ENCODE measurements at regions not wholly inside any gene's neighbourhood (a gene's known extent, or its start where the extent isn't known, plus 50 kb on each side); places are given as distances from the start of the nearest gene placed in this dataset.

DNA sequence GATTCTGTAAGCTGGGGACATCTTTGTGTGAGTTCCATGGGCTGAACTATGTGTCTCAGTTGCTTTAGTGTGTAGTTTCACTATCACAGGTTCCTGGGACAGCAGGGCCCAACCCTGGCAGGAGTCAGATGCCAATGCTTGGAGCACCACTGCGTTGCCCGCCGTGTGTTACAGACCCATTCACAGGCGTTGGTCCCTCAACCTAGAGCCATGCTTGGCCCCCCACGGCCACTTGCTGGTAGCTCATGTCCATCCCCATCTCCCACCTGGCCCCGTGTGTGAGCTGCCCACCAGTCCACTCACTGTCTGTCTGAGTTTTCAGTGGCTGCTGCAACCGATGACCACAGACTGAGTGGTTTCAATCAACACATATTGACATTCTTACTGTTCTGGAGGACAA, 546.9 kb downstream of the TCERG1L start:
- no peak overlapping the region for H3K4me3 ChIP-seq
- H3K27ac ChIP-seq, result no peak overlapping the region
- TF ChIP-seq, protein P1, sequence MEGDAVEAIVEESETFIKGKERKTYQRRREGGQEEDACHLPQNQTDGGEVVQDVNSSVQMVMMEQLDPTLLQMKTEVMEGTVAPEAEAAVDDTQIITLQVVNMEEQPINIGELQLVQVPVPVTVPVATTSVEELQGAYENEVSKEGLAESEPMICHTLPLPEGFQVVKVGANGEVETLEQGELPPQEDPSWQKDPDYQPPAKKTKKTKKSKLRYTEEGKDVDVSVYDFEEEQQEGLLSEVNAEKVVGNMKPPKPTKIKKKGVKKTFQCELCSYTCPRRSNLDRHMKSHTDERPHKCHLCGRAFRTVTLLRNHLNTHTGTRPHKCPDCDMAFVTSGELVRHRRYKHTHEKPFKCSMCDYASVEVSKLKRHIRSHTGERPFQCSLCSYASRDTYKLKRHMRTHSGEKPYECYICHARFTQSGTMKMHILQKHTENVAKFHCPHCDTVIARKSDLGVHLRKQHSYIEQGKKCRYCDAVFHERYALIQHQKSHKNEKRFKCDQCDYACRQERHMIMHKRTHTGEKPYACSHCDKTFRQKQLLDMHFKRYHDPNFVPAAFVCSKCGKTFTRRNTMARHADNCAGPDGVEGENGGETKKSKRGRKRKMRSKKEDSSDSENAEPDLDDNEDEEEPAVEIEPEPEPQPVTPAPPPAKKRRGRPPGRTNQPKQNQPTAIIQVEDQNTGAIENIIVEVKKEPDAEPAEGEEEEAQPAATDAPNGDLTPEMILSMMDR (IDR thresholded peaks at IDR 0.05), result no peak
- TF ChIP-seq EP300 (IDR thresholded peaks at IDR 0.05) (no peak), POLR2A (IDR thresholded peaks at IDR 0.05) (no peak)
- DNase-seq (ENCODE audit: low spot score in 2 of 2), result no peak
- H3K36me3 ChIP-seq, result no peaks in the 10 kb centered on the region
- H3K9me3 ChIP-seq, result peaks cover 0 to 58% (median 0%) of the 10 kb centered on the region in 4 donors
- H3K27me3 ChIP-seq, result no peaks in the 10 kb centered on the region
- 70 to 84% methylated on average over 4 to 5 of the region's 7 CpGs for whole genome bisulfite sequencing, 2 donors
- H3K4me1 ChIP-seq, result no peaks in the 10 kb centered on the region

DNA sequence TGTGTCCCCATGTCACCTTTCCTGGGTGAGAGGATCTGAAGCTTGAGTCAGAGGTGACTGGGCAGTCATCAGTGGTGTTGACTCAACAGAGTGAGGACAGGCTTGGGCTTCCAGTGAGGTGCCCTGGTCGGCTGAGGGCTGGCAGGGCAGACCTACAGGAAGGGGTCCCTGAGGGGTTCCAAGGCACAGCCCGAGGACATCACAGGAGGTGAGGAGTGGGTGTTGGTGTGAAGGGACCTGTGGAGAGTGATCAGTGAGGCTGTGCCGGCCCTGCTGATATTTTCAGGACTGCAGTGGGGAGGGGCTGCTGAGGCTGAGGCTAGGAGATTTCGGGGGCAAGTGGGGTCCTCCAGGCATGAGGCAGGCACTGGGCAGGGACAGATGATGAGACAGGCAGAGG, 545.5 kb downstream of the TCERG1L start:
- Histone ChIP-seq H3K27me3 (no peaks in the 10 kb centered on the region), H3K27ac (no peak overlapping the region), H3K9me3 (peaks cover 0 to 58% (median 0%) of the 10 kb centered on the region in 4 donors), H3K4me3 (no peak overlapping the region), H3K36me3 (no peaks in the 10 kb centered on the region), H3K4me1 (no peaks in the 10 kb centered on the region)
- WGBS, 2 donors, result 79% methylated on average over 4 of the region's 4 CpGs
- TF ChIP-seq EP300 (IDR thresholded peaks at IDR 0.05) (no peak), POLR2A (IDR thresholded peaks at IDR 0.05) (no peak)
- TF ChIP-seq, protein P1 (IDR thresholded peaks at IDR 0.05), result no peak
- DNase-seq (ENCODE audit: low spot score in 2 of 2), result no peak

DNA sequence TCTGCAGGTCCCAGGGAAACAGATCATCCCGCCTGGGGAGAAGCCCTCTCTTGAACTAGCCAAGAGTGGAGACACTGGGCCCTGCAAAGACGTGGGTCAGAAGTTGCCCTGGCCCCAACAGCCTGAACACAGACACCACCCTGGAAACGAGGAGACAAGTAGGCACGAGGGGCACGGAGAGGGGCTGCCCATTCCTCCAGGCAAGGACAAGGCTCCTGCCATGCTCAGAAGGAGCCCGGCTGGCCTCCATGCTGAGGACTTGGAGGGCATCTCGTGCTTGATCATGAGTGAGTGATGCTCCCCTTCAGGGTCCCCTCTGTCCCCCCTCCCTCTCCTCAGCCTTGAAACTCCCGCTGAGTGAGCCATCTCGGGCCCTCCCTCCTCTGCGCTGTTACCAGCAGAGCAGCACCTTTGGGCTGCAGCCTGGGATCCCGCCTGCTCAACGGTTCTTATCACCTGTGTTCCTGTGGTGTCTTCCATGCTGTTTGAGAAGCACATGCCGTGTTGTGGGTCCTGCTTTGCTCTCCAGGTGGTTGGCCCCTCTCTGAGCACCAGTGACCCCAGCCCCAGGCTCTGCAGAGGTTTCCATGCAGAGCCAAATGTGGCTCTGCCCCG, 544.3 kb downstream of the TCERG1L start:
- no peak for DNase-seq (ENCODE audit: low spot score in 2 of 2)
- no peaks in the 10 kb centered on the region for H3K4me1 ChIP-seq
- WGBS, 2 donors, result 77 to 91% methylated on average over 13 to 14 of the region's 14 CpGs
- no peak overlapping the region for H3K27ac ChIP-seq
- H3K9me3 ChIP-seq, result peaks cover 0 to 49% (median 0%) of the 10 kb centered on the region in 4 donors
- H3K36me3 ChIP-seq, result no peaks in the 10 kb centered on the region
- no peak for TF ChIP-seq EP300 (IDR thresholded peaks at IDR 0.05)
- no peak for TF ChIP-seq POLR2A (IDR thresholded peaks at IDR 0.05)
- TF ChIP-seq, protein P1 (IDR thresholded peaks at IDR 0.05), result no peak
- H3K27me3 ChIP-seq, result peaks cover 0 to 1% of the 10 kb centered on the region in 2 donors
- no peak overlapping the region for H3K4me3 ChIP-seq

DNA sequence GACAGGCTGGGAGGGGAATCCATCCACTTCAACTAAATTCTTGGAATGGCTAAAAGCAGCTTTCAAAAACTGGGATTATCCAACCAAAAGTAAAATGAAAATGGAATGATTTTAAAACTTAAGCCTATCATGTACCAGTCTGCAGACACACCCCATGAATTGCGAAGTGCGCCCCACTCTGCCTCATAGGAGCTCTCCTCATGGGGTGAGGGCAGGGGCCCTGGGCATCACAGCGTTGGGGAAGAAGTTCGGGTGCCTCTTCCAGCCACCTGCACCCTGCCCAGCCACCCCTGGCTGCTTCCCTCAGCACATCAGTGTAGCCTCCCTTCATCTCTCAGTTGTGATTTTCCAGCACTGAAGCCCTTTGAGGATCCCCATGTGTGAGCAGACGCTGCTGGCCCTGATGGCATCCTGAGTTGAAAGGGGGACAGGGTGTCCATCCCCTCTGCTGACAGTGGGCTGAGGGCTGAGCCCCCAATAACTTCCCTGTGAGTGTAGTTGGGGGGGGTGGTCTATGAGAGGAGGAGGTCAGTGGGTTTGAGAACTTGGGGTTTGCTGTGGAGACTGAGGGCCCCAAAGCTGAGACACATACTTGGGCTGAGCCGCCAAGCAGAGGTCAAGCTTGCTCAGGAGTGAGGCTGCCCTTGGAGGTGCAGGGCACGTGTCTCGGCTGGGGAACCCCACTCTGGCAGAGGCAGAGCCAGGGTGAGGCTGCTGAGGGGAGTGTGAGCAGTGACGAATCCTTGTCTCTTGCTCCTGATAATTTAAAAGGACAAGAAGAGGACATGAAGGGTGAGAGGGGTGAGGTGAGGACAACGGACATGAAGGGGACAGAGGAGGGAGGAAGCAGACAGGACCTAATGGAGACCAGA, 542.1 kb downstream of the TCERG1L start:
- Histone ChIP-seq H3K36me3 (no peaks in the 10 kb centered on the region), H3K27me3 (peaks cover 0 to 3% of the 10 kb centered on the region in 2 donors), H3K27ac (no peak overlapping the region), H3K9me3 (peaks cover 0 to 46% (median 0%) of the 10 kb centered on the region in 4 donors), H3K4me1 (no peaks in the 10 kb centered on the region), H3K4me3 (no peak overlapping the region)
- TF ChIP-seq EP300 (IDR thresholded peaks at IDR 0.05) (no peak), POLR2A (IDR thresholded peaks at IDR 0.05) (no peak)
- TF ChIP-seq, protein P1 (IDR thresholded peaks at IDR 0.05), result no peak
- 90 to 91% methylated on average over 10 of the region's 10 CpGs for WGBS, 2 donors
- no peak for DNase-seq (ENCODE audit: low spot score in 2 of 2)
